Erythroblast (primary cell): ENCODE measurements at regions not wholly inside any gene's neighbourhood (a gene's known extent, or its start where the extent isn't known, plus 50 kb on each side); places are given as distances from the start of the nearest gene placed in this dataset.

Experiments
- GATA1 ChIP-seq: IDR thresholded peaks from 2 replicates; pipeline ENCODE4 v1.6.1; 2011; ENCODE audit warnings: low read depth, mild to moderate bottlenecking, control low read depth, low read length, moderate library complexity
- POLR2A ChIP-seq: IDR thresholded peaks from 2 replicates; pipeline ENCODE4 v1.6.1; 2011; ENCODE audit warnings: mild to moderate bottlenecking, low read length

DNA sequence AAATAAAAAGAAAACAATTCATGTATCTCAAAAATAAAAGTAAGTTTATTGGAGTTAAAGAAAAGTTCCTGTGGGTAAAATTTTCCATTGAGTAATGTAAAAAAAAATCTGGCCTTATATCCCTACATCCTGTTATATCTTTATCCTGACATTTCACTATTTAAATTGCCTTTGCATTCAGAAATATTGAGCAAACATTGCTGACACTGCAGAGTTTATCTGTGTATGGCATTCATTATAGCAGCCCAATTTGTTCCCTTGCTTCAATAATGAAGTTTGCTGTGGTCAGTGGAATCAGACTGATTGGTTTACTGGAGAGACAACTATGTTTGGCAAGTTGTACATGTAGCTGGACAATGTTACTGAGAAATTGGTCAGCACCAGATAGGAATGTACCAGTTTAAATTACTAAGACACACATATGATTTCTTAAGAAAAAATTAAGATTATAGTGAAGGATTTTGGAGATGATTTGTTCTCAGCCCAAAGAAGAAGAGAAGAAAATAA is 271.7 kb downstream of the ANKRD7 start:
- TF ChIP-seq POLR2A (no peak), GATA1 (no peak)
